ENCODE measurements at regions not wholly inside any gene's neighbourhood (a gene's known extent, or its start where the extent isn't known, plus 50 kb on each side); places are given as distances from the start of the nearest gene placed in this dataset.

DNA sequence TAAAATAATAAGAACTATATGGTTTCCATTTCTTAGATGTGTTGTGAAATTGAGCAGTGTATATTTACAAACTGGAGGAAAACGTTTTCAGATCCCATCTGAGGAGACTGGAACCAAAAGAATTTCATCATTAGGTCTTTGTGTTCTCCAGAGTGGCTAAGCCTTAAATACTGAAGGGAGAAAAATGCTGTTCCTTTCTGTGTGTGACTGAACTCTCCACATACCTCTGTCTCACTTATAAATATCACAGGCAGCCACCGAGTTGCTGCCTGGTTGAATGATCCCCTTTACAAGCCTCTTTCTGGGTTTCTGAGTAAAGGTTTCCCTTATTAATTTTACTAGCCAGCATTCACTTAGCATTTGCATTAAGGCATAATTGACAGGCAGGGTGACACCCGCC lies 913.9 kb upstream of the NR2F2 start:
- TF ChIP-seq, protein P1, sequence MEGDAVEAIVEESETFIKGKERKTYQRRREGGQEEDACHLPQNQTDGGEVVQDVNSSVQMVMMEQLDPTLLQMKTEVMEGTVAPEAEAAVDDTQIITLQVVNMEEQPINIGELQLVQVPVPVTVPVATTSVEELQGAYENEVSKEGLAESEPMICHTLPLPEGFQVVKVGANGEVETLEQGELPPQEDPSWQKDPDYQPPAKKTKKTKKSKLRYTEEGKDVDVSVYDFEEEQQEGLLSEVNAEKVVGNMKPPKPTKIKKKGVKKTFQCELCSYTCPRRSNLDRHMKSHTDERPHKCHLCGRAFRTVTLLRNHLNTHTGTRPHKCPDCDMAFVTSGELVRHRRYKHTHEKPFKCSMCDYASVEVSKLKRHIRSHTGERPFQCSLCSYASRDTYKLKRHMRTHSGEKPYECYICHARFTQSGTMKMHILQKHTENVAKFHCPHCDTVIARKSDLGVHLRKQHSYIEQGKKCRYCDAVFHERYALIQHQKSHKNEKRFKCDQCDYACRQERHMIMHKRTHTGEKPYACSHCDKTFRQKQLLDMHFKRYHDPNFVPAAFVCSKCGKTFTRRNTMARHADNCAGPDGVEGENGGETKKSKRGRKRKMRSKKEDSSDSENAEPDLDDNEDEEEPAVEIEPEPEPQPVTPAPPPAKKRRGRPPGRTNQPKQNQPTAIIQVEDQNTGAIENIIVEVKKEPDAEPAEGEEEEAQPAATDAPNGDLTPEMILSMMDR (IDR thresholded peaks at IDR 0.05): no peak
- TF ChIP-seq POLR2AphosphoS5 (IDR thresholded peaks at IDR 0.05) (no peak), EP300 (IDR thresholded peaks at IDR 0.05) (no peak), POLR2A (IDR thresholded peaks at IDR 0.05) (no peak)
